Activated T-helper 17 cell treated with anti-CD3 and anti-CD28 coated beads, Interleukin-2, amount 50 U/mL, for 72 hours (primary cell): ENCODE measurements at regions not wholly inside any gene's neighbourhood (a gene's known extent, or its start where the extent isn't known, plus 50 kb on each side); places are given as distances from the start of the nearest gene placed in this dataset.
"Not testable (repeated sequence)": the region's sequence is repeated elsewhere in the genome, so short reads cannot be mapped to it uniquely, and the experiment has no call there.

ENCODE experiments used
- ATAC-seq: fragments of 150-1000 bp; cut with Tn5 transposase; replicated peaks from 2 replicates; pipeline ENCODE4 v1.10.0; 2021; ENCODE audit warnings: mild to moderate bottlenecking, moderate library complexity
- H3K27ac Mint-ChIP-seq: one replicate; pipeline ENCODE4 v1.8.0; 2022; ENCODE audit warnings: mixed read lengths
- H3K27me3 Mint-ChIP-seq: one replicate; pipeline ENCODE4 v1.8.0; 2022; ENCODE audit warnings: mixed read lengths
- H3K36me3 Mint-ChIP-seq: one replicate; pipeline ENCODE4 v1.8.0; 2022; ENCODE audit warnings: low read depth, mild to moderate bottlenecking, mixed read lengths
- H3K4me1 Mint-ChIP-seq: one replicate; pipeline ENCODE4 v1.8.0; 2022; ENCODE audit warnings: mixed read lengths
- H3K4me3 Mint-ChIP-seq: one replicate; pipeline ENCODE4 v1.8.0; 2022; ENCODE audit warnings: mild to moderate bottlenecking, mixed read lengths
- H3K9me3 Mint-ChIP-seq: one replicate; pipeline ENCODE4 v1.8.0; 2022; ENCODE audit warnings: mixed read lengths

- Mint-ChIP-seq H3K4me1 (no peaks in the 10 kb centered on the region), H3K9me3 (peaks cover 12% of the 10 kb centered on the region), H3K27ac (no peak overlapping the region), H3K27me3 (peaks cover 4% of the 10 kb centered on the region), H3K36me3 (no peaks in the 10 kb centered on the region), H3K4me3 (no peak overlapping the region)
- ATAC-seq: no peak
These were observed 743.6 kb downstream of the KCNJ2 start for GRCh38 chr17:70912716-70913485.

GRCh38 chr17:70916469-70916868 lies 747.1 kb downstream of the KCNJ2 start:
- Mint-ChIP-seq H3K27ac (no peak overlapping the region), H3K36me3 (no peaks in the 10 kb centered on the region), H3K4me1 (no peaks in the 10 kb centered on the region), H3K27me3 (no peaks in the 10 kb centered on the region), H3K4me3 (no peak overlapping the region), H3K9me3 (peaks cover 21% of the 10 kb centered on the region)
- no peak for ATAC-seq

GRCh38 chr17:70919241-70919640 lies 749.9 kb downstream of the KCNJ2 start:
- H3K4me1 Mint-ChIP-seq: no peaks in the 10 kb centered on the region
- ATAC-seq: no peak
- no peak overlapping the region for H3K4me3 Mint-ChIP-seq
- peaks cover 26% of the 10 kb centered on the region for H3K9me3 Mint-ChIP-seq
- no peaks in the 10 kb centered on the region for H3K27me3 Mint-ChIP-seq
- no peaks in the 10 kb centered on the region for H3K36me3 Mint-ChIP-seq
- no peak overlapping the region for H3K27ac Mint-ChIP-seq

- ATAC-seq: no peak
- Mint-ChIP-seq H3K4me1 (no peaks in the 10 kb centered on the region), H3K36me3 (no peaks in the 10 kb centered on the region), H3K4me3 (no peak overlapping the region), H3K27me3 (no peaks in the 10 kb centered on the region), H3K27ac (no peak overlapping the region), H3K9me3 (peaks cover 31% of the 10 kb centered on the region)
These were observed 751.1 kb downstream of the KCNJ2 start for GRCh38 chr17:70920416-70920815.

- Mint-ChIP-seq H3K36me3 (no peaks in the 10 kb centered on the region), H3K4me3 (no peak overlapping the region), H3K9me3 (peaks cover 19% of the 10 kb centered on the region), H3K27ac (no peak overlapping the region), H3K27me3 (no peaks in the 10 kb centered on the region), H3K4me1 (no peaks in the 10 kb centered on the region)
- ATAC-seq: no peak
These were observed 752.9 kb downstream of the KCNJ2 start for GRCh38 chr17:70922268-70922667.

- no peaks in the 10 kb centered on the region for H3K4me1 Mint-ChIP-seq
- H3K36me3 Mint-ChIP-seq: no peaks in the 10 kb centered on the region
- H3K27ac Mint-ChIP-seq: no peak overlapping the region
- no peak overlapping the region for H3K4me3 Mint-ChIP-seq
- peaks cover 10% of the 10 kb centered on the region for H3K9me3 Mint-ChIP-seq
- H3K27me3 Mint-ChIP-seq: no peaks in the 10 kb centered on the region
- ATAC-seq: no peak
These were observed 755.4 kb downstream of the KCNJ2 start for GRCh38 chr17:70924776-70925175.

- no peak overlapping the region for H3K27ac Mint-ChIP-seq
- peaks cover 5% of the 10 kb centered on the region for H3K9me3 Mint-ChIP-seq
- H3K36me3 Mint-ChIP-seq: no peaks in the 10 kb centered on the region
- no peak overlapping the region for H3K4me3 Mint-ChIP-seq
- H3K27me3 Mint-ChIP-seq: no peaks in the 10 kb centered on the region
- no peak for ATAC-seq
- no peaks in the 10 kb centered on the region for H3K4me1 Mint-ChIP-seq
These were observed 759.9 kb downstream of the KCNJ2 start for GRCh38 chr17:70929226-70929625.

GRCh38 chr17:70934231-70934630 lies 764.9 kb downstream of the KCNJ2 start:
- Mint-ChIP-seq H3K4me3 (no peak overlapping the region), H3K27ac (no peak overlapping the region), H3K36me3 (no peaks in the 10 kb centered on the region), H3K4me1 (no peaks in the 10 kb centered on the region), H3K27me3 (no peaks in the 10 kb centered on the region), H3K9me3 (no peaks in the 10 kb centered on the region)
- ATAC-seq: no peak

GRCh38 chr17:70934835-70935234 lies 765.5 kb downstream of the KCNJ2 start:
- no peak overlapping the region for H3K27ac Mint-ChIP-seq
- no peaks in the 10 kb centered on the region for H3K4me1 Mint-ChIP-seq
- no peaks in the 10 kb centered on the region for H3K9me3 Mint-ChIP-seq
- H3K4me3 Mint-ChIP-seq: no peak overlapping the region
- no peak for ATAC-seq
- no peaks in the 10 kb centered on the region for H3K36me3 Mint-ChIP-seq
- H3K27me3 Mint-ChIP-seq: no peaks in the 10 kb centered on the region

GRCh38 chr17:70936724-70937123 lies 767.4 kb downstream of the KCNJ2 start:
- Mint-ChIP-seq H3K9me3 (no peaks in the 10 kb centered on the region), H3K36me3 (no peaks in the 10 kb centered on the region), H3K27ac (no peak overlapping the region), H3K4me1 (no peaks in the 10 kb centered on the region), H3K27me3 (no peaks in the 10 kb centered on the region), H3K4me3 (no peak overlapping the region)
- ATAC-seq: no peak

- Mint-ChIP-seq H3K4me3 (no peak overlapping the region), H3K27me3 (no peaks in the 10 kb centered on the region), H3K36me3 (no peaks in the 10 kb centered on the region), H3K4me1 (no peaks in the 10 kb centered on the region), H3K9me3 (no peaks in the 10 kb centered on the region), H3K27ac (no peak overlapping the region)
- no peak for ATAC-seq
These were observed 769.0 kb downstream of the KCNJ2 start for GRCh38 chr17:70938336-70938735.

- no peaks in the 10 kb centered on the region for H3K27me3 Mint-ChIP-seq
- H3K27ac Mint-ChIP-seq: no peak overlapping the region
- no peak for ATAC-seq
- H3K4me1 Mint-ChIP-seq: no peaks in the 10 kb centered on the region
- H3K9me3 Mint-ChIP-seq: no peaks in the 10 kb centered on the region
- H3K36me3 Mint-ChIP-seq: no peaks in the 10 kb centered on the region
- no peak overlapping the region for H3K4me3 Mint-ChIP-seq
These were observed 776.1 kb downstream of the KCNJ2 start for GRCh38 chr17:70945386-70945785.

GRCh38 chr17:70947215-70947614 lies 777.9 kb downstream of the KCNJ2 start:
- peaks cover 7% of the 10 kb centered on the region for H3K9me3 Mint-ChIP-seq
- no peaks in the 10 kb centered on the region for H3K36me3 Mint-ChIP-seq
- ATAC-seq: no peak
- H3K4me3 Mint-ChIP-seq: no peak overlapping the region
- no peaks in the 10 kb centered on the region for H3K4me1 Mint-ChIP-seq
- H3K27me3 Mint-ChIP-seq: no peaks in the 10 kb centered on the region
- no peak overlapping the region for H3K27ac Mint-ChIP-seq

- H3K36me3 Mint-ChIP-seq: no peaks in the 10 kb centered on the region
- H3K4me3 Mint-ChIP-seq: no peak overlapping the region
- H3K27me3 Mint-ChIP-seq: no peaks in the 10 kb centered on the region
- H3K27ac Mint-ChIP-seq: no peak overlapping the region
- no peak for ATAC-seq
- no peaks in the 10 kb centered on the region for H3K4me1 Mint-ChIP-seq
- peaks cover 12% of the 10 kb centered on the region for H3K9me3 Mint-ChIP-seq
These were observed 778.6 kb downstream of the KCNJ2 start for GRCh38 chr17:70947636-70948565.

- H3K27ac Mint-ChIP-seq, H3K36me3 Mint-ChIP-seq, ATAC-seq, H3K4me1 Mint-ChIP-seq, H3K27me3 Mint-ChIP-seq, H3K4me3 Mint-ChIP-seq: not testable (repeated sequence)
- peaks cover 15% of the 10 kb centered on the region for H3K9me3 Mint-ChIP-seq
These were observed 783.8 kb downstream of the KCNJ2 start for GRCh38 chr17:70953140-70953539.
